Gastroesophageal sphincter (tissue), 3 donors: ENCODE measurements at regions not wholly inside any gene's neighbourhood (a gene's known extent, or its start where the extent isn't known, plus 50 kb on each side); places are given as distances from the start of the nearest gene placed in this dataset.

ENCODE experiments used
- CTCF ChIP-seq, 4 experiments: fragments of 200-600 bp in 2 of 4; fragments of 450-650 bp in 2 of 4; sonication (generic) in 1 of 4; IDR thresholded peaks; one replicate each; pipeline ENCODE4 v1.5.1; 2017 to 2019; ENCODE audit warnings: antibody characterized with exemption in 4 of 4, mild to moderate bottlenecking in 2 of 4, moderate library complexity in 2 of 4
- POLR2AphosphoS5 ChIP-seq: sonication (generic); formaldehyde crosslinking; IDR thresholded peaks from one replicate; pipeline ENCODE4 v1.6.1; 2017; ENCODE audit warnings: antibody characterized with exemption

DNA sequence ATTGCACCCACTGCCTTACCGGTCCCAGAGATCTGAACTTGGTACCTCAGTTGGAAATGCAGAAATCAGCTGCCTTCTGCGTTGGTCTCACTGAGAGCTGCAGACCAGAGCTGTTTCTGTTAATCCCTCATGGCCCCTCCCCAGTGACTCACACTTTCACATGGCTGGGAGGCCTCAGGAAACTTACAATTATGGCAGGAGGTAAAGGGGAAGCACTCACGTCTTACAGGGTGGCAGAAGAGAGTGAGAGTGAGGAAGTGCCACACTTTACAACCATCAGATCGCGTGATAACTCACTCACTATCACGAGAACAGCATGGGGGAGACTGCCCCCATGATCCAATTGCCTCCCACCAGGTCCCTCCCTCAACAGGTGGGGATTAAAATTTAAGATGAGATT is 648.5 kb downstream of the MTRR start:
- no peak for TF ChIP-seq POLR2AphosphoS5
- TF ChIP-seq CTCF (IDR thresholded peaks at IDR 0.05): no peak
